ENCODE measurements at regions not wholly inside any gene's neighbourhood (a gene's known extent, or its start where the extent isn't known, plus 50 kb on each side); places are given as distances from the start of the nearest gene placed in this dataset.

GRCh38 chrX:40452031-40452430, 128.7 kb upstream of the ATP6AP2 start:
- Histone ChIP-seq H3K27ac (ENCODE audit: low read length) (no peak overlapping the region), H3K4me1 (ENCODE audit: control insufficient read depth, insufficient read depth, low read length) (peaks cover 4% of the 10 kb centered on the region), H3K9me3 (ENCODE audit: control insufficient read depth, low read depth, low read length) (no peaks in the 10 kb centered on the region), H3K36me3 (ENCODE audit: control insufficient read depth, insufficient read depth, low read length) (no peaks in the 10 kb centered on the region), H3K27me3 (ENCODE audit: control insufficient read depth, insufficient read depth, low read length) (no peaks in the 10 kb centered on the region), H3K4me3 (ENCODE audit: low read length) (no peak overlapping the region)
- no CpG with 5 or more reads among the region's 6 CpGs for WGBS (ENCODE audit: insufficient coverage, low lambda C conversion rate)
- no peak for DNase-seq

DNA sequence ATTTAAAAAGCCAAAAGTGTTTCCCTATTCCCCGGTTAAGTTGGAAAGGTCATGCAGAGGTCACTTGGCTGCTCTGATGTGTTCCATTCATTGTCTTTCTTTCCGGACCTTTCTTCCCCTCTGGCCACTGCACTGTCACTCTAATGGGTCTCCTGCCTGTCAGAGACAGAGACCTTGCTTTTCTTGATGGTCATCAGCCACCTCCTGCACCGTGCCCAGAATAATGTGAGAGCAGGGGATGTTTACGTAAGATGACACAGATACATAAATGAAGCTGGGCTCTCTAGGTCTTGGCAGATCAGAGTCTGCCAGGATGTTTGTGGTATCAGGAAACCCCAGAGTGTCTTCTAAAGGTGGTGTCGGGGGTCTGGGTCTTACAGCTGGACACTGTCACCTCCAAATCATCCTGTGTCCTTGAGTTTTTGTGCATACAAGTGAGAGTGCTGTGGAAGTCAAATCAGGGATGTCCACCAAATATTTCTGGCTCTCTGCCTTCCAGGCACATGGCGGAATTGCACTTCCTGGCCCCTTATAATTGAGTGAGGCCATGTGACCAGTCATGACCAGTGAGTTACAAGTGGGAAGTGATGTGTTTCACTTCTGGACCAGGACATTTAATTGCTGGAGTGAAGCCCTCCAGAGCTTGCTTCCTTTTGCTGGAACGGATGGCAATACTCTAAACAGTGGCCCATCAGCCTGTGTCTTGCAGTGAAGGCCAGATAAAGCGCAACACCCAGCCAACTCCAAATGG, 130.6 kb upstream of the ATP6AP2 start:
- WGBS (ENCODE audit: insufficient coverage, low lambda C conversion rate) = no CpG with 5 or more reads among the region's 8 CpGs
- peaks cover 5% of the 10 kb centered on the region for H3K4me1 ChIP-seq (ENCODE audit: control insufficient read depth, insufficient read depth, low read length)

DNA sequence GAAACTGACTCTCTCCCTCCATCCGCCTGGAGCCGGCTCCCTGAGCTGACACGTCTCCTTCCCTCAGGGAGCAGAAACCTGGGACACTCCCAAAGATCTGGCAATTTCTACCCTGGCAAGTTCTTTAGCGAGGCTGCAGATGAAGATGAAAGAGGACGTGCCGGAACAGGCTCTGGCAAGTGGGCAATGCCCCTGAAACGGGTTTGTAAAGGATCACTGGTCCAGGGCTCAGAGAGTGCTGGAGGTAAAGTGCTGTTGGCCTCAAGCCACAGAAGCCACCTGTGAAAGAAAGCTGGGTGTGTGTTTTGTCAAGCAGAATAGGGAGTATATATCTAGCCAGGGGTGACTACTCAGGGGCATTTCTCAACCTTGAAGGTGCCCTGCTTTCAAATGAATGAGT, 131.4 kb upstream of the ATP6AP2 start:
- no CpG with 5 or more reads among the region's 7 CpGs for WGBS (ENCODE audit: insufficient coverage, low lambda C conversion rate)

More for the DNA sequence above, 130.6 kb upstream of the ATP6AP2 start:
- Histone ChIP-seq H3K27ac (ENCODE audit: low read length) (no peak overlapping the region), H3K9me3 (ENCODE audit: control insufficient read depth, low read depth, low read length) (no peaks in the 10 kb centered on the region), H3K36me3 (ENCODE audit: control insufficient read depth, insufficient read depth, low read length) (no peaks in the 10 kb centered on the region), H3K27me3 (ENCODE audit: control insufficient read depth, insufficient read depth, low read length) (no peaks in the 10 kb centered on the region), H3K4me3 (ENCODE audit: low read length) (no peak overlapping the region)
- DNase-seq = no peak

DNA sequence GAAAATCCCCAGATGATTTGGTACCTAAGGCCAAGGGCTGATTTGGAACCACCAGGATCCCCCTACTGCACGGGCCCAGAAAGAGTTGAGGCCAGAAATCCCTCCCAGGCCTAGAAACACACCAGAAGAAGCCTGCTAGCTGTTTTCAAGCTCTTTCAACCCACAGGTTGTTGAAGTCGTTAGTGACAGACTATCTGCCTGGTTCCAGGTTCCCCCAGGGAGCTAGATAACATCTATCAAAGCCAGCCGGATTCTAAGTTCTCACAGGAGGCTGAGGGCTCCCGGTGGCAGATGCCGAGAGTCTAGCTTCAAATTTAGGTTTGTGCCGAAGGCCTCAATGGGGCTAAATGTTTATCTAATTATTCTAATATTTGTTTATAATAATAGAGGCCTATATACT, 132.0 kb upstream of the ATP6AP2 start:
- Histone ChIP-seq H3K36me3 (ENCODE audit: control insufficient read depth, insufficient read depth, low read length) (no peaks in the 10 kb centered on the region), H3K27ac (ENCODE audit: low read length) (no peak overlapping the region), H3K9me3 (ENCODE audit: control insufficient read depth, low read depth, low read length) (no peaks in the 10 kb centered on the region), H3K4me3 (ENCODE audit: low read length) (no peak overlapping the region), H3K27me3 (ENCODE audit: control insufficient read depth, insufficient read depth, low read length) (no peaks in the 10 kb centered on the region), H3K4me1 (ENCODE audit: control insufficient read depth, insufficient read depth, low read length) (peaks cover 5% of the 10 kb centered on the region)
- WGBS (ENCODE audit: insufficient coverage, low lambda C conversion rate) = no CpG with 5 or more reads among the region's 6 CpGs
- DNase-seq = no peak

More for the DNA sequence above, 131.4 kb upstream of the ATP6AP2 start:
- no peaks in the 10 kb centered on the region for H3K9me3 ChIP-seq (ENCODE audit: control insufficient read depth, low read depth, low read length)
- H3K4me3 ChIP-seq (ENCODE audit: low read length) = no peak overlapping the region
- no peak for DNase-seq
- peaks cover 5% of the 10 kb centered on the region for H3K4me1 ChIP-seq (ENCODE audit: control insufficient read depth, insufficient read depth, low read length)
- no peak overlapping the region for H3K27ac ChIP-seq (ENCODE audit: low read length)
- no peaks in the 10 kb centered on the region for H3K27me3 ChIP-seq (ENCODE audit: control insufficient read depth, insufficient read depth, low read length)
- H3K36me3 ChIP-seq (ENCODE audit: control insufficient read depth, insufficient read depth, low read length) = no peaks in the 10 kb centered on the region

- Histone ChIP-seq H3K27me3 (ENCODE audit: control insufficient read depth, insufficient read depth, low read length) (no peaks in the 10 kb centered on the region), H3K4me3 (ENCODE audit: low read length) (no peak overlapping the region), H3K9me3 (ENCODE audit: control insufficient read depth, low read depth, low read length) (no peaks in the 10 kb centered on the region), H3K4me1 (ENCODE audit: control insufficient read depth, insufficient read depth, low read length) (peaks cover 5% of the 10 kb centered on the region), H3K36me3 (ENCODE audit: control insufficient read depth, insufficient read depth, low read length) (no peaks in the 10 kb centered on the region), H3K27ac (ENCODE audit: low read length) (peak overlapping the region; percentile 40)
- DNase-seq = peak; percentile 64 to 77
- no CpG with 5 or more reads among the region's 6 CpGs for WGBS (ENCODE audit: insufficient coverage, low lambda C conversion rate)
Observed at GRCh38 chrX:40446921-40447320, 133.8 kb upstream of the ATP6AP2 start.

DNA sequence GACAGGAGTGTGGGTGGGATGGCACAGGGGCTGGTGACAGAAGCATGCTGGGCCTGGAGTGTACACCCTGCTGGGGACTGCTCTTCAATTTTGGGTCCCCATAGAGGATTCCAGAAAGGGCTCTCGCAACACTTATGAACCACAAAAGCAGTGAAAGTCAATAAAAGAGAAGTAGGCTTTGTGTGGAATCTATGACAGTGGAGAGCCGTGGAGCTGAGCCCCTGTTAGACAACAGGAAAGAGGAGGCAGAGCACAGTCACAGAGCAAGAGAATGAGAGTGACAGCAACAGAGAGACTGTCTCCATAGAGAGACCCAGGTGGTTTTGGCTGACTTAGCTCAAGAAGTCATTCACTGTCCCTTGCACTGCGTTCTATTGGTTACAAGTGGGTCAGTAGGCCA, 135.1 kb upstream of the ATP6AP2 start:
- H3K4me1 ChIP-seq (ENCODE audit: control insufficient read depth, insufficient read depth, low read length) = peaks cover 8% of the 10 kb centered on the region
- WGBS (ENCODE audit: insufficient coverage, low lambda C conversion rate) = no CpG with 5 or more reads among the region's 3 CpGs
- DNase-seq = no peak
- no peak overlapping the region for H3K27ac ChIP-seq (ENCODE audit: low read length)
- H3K9me3 ChIP-seq (ENCODE audit: control insufficient read depth, low read depth, low read length) = no peaks in the 10 kb centered on the region
- no peaks in the 10 kb centered on the region for H3K36me3 ChIP-seq (ENCODE audit: control insufficient read depth, insufficient read depth, low read length)
- no peak overlapping the region for H3K4me3 ChIP-seq (ENCODE audit: low read length)
- H3K27me3 ChIP-seq (ENCODE audit: control insufficient read depth, insufficient read depth, low read length) = no peaks in the 10 kb centered on the region

GRCh38 chrX:40444798-40445496, 135.8 kb upstream of the ATP6AP2 start:
- Histone ChIP-seq H3K27ac (ENCODE audit: low read length) (no peak overlapping the region), H3K36me3 (ENCODE audit: control insufficient read depth, insufficient read depth, low read length) (no peaks in the 10 kb centered on the region), H3K9me3 (ENCODE audit: control insufficient read depth, low read depth, low read length) (no peaks in the 10 kb centered on the region), H3K4me1 (ENCODE audit: control insufficient read depth, insufficient read depth, low read length) (peaks cover 8% of the 10 kb centered on the region), H3K27me3 (ENCODE audit: control insufficient read depth, insufficient read depth, low read length) (no peaks in the 10 kb centered on the region), H3K4me3 (ENCODE audit: low read length) (no peak overlapping the region)
- no peak for DNase-seq
- WGBS (ENCODE audit: insufficient coverage, low lambda C conversion rate) = no CpG with 5 or more reads among the region's 12 CpGs

DNA sequence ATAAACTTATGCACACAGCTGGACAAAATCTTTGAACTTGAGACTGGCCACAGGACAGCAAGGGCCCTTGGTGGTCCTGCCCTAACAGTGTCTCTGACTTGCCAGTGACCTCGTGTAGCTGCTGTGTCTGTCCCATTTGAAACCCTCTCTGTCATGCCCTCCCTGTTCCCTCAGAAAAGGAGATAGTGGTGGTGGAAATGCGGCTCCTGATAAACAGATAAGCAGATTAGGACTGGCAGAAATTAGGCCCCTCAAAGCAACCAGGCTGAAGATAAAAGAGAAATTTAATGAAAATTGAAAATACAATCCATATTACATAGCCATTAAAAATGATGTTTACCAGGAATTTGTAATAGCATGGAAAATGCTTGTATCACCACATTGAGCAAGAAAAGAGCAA, 136.6 kb upstream of the ATP6AP2 start:
- H3K4me3 ChIP-seq (ENCODE audit: low read length) = no peak overlapping the region
- no peaks in the 10 kb centered on the region for H3K9me3 ChIP-seq (ENCODE audit: control insufficient read depth, low read depth, low read length)
- WGBS (ENCODE audit: insufficient coverage, low lambda C conversion rate) = no CpG with 5 or more reads among the region's 2 CpGs
- peaks cover 8% of the 10 kb centered on the region for H3K4me1 ChIP-seq (ENCODE audit: control insufficient read depth, insufficient read depth, low read length)
- H3K36me3 ChIP-seq (ENCODE audit: control insufficient read depth, insufficient read depth, low read length) = no peaks in the 10 kb centered on the region
- no peaks in the 10 kb centered on the region for H3K27me3 ChIP-seq (ENCODE audit: control insufficient read depth, insufficient read depth, low read length)
- no peak overlapping the region for H3K27ac ChIP-seq (ENCODE audit: low read length)
- no peak for DNase-seq

DNA sequence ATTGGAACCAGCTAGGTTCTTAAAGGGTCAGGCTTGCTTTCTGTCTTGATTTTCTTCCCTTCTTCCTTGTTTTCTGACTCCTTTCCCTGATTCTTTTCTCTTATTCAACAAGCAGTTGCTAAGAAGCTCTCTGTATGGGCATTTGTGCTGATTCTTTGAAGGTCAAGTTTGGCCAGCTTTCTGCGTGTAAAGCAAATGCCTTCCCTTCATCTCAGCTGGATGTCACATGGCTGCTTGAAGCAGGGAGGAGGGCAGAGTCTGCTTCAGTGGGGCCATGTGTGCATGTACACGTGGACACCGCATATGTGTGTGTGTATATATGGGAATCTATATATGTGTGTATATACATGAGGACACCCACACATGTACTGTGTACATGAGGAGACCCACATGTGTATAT, 139.9 kb upstream of the ATP6AP2 start:
- no CpG with 5 or more reads among the region's 3 CpGs for WGBS (ENCODE audit: insufficient coverage, low lambda C conversion rate)
- Histone ChIP-seq H3K27ac (ENCODE audit: low read length) (peak overlapping the region; percentile 54), H3K9me3 (ENCODE audit: control insufficient read depth, low read depth, low read length) (no peaks in the 10 kb centered on the region), H3K27me3 (ENCODE audit: control insufficient read depth, insufficient read depth, low read length) (no peaks in the 10 kb centered on the region), H3K36me3 (ENCODE audit: control insufficient read depth, insufficient read depth, low read length) (no peaks in the 10 kb centered on the region), H3K4me1 (ENCODE audit: control insufficient read depth, insufficient read depth, low read length) (peaks cover 4% of the 10 kb centered on the region), H3K4me3 (ENCODE audit: low read length) (no peak overlapping the region)
- peak; percentile 49 to 74 for DNase-seq

GRCh38 chrX:40439625-40440532, 140.9 kb upstream of the ATP6AP2 start:
- no CpG with 5 or more reads among the region's 9 CpGs for WGBS (ENCODE audit: insufficient coverage, low lambda C conversion rate)
- Histone ChIP-seq H3K27ac (ENCODE audit: low read length) (no peak overlapping the region), H3K27me3 (ENCODE audit: control insufficient read depth, insufficient read depth, low read length) (no peaks in the 10 kb centered on the region), H3K4me3 (ENCODE audit: low read length) (no peak overlapping the region), H3K9me3 (ENCODE audit: control insufficient read depth, low read depth, low read length) (no peaks in the 10 kb centered on the region), H3K36me3 (ENCODE audit: control insufficient read depth, insufficient read depth, low read length) (no peaks in the 10 kb centered on the region), H3K4me1 (ENCODE audit: control insufficient read depth, insufficient read depth, low read length) (peaks cover 9% of the 10 kb centered on the region)
- DNase-seq = no peak

Measured in large intestine (tissue), 3 donors.